GM23338 (cell line): ENCODE measurements at regions not wholly inside any gene's neighbourhood (a gene's known extent, or its start where the extent isn't known, plus 50 kb on each side); places are given as distances from the start of the nearest gene placed in this dataset.

ENCODE experiments used
- ATAC-seq: fragments of 200-7000 bp; cut with Tn5 transposase; 3 replicates; pipeline ENCODE4 v1.9.1; 2020
- DNase-seq: peaks from one replicate; pipeline ENCODE4 v3.0.0-alpha.2; 2015; ENCODE audit warnings: low spot score
- H2AFZ ChIP-seq: fragments of 200-600 bp; sonication (generic); 2 replicates; pipeline ENCODE4 v1.8.0; 2016; ENCODE audit warnings: antibody characterized with exemption, mild to moderate bottlenecking, moderate library complexity
- H3F3A ChIP-seq: fragments of 200-600 bp; sonication (generic); replicated peaks from 2 replicates; pipeline ENCODE4 v1.8.0; 2017; ENCODE audit warnings: antibody characterized with exemption, mixed run types, low read depth
- H3K27ac ChIP-seq: fragments of 200-600 bp; sonication (generic); 2 replicates; pipeline ENCODE4 v1.6.1; 2016; ENCODE audit warnings: low read depth
- H3K27me3 ChIP-seq: fragments of 200-600 bp; sonication (generic); 2 replicates; pipeline ENCODE4 v1.8.0; 2016; ENCODE audit warnings: mild to moderate bottlenecking, mixed run types, moderate library complexity; ENCODE audit not compliant: insufficient read depth
- H3K36me3 ChIP-seq: fragments of 200-600 bp; sonication (generic); 2 replicates; pipeline ENCODE4 v1.8.0; 2016; ENCODE audit warnings: mild to moderate bottlenecking; ENCODE audit not compliant: insufficient read depth
- H3K4me1 ChIP-seq: fragments of 200-600 bp; sonication (generic); 2 replicates; pipeline ENCODE4 v1.8.0; 2016; ENCODE audit warnings: mild to moderate bottlenecking, moderate library complexity; ENCODE audit not compliant: insufficient read depth
- H3K4me2 ChIP-seq: fragments of 200-600 bp; sonication (generic); 2 replicates; pipeline ENCODE4 v1.7.1; 2017; ENCODE audit warnings: mixed run types
- H3K4me3 ChIP-seq: fragments of 200-600 bp; sonication (generic); 2 replicates; pipeline ENCODE4 v1.6.1; 2016; ENCODE audit warnings: mixed run types
- H3K79me2 ChIP-seq: fragments of 200-600 bp; sonication (generic); replicated peaks from 2 replicates; pipeline ENCODE4 v1.8.0; 2017; ENCODE audit warnings: mild to moderate bottlenecking; ENCODE audit not compliant: insufficient read depth
- H3K9me2 ChIP-seq: fragments of 200-600 bp; sonication (generic); 2 replicates; pipeline ENCODE4 v1.8.0; 2017; ENCODE audit not compliant: insufficient read depth
- H4K20me1 ChIP-seq: fragments of 200-600 bp; sonication (generic); replicated peaks from 2 replicates; pipeline ENCODE4 v1.8.0; 2017; ENCODE audit warnings: mild to moderate bottlenecking; ENCODE audit not compliant: insufficient read depth
- H3K27ac Mint-ChIP-seq: 2 replicates; pipeline ENCODE4 v1.8.0; 2020; ENCODE audit warnings: inconsistent platforms, mild to moderate bottlenecking, moderate library complexity, mixed read lengths
- H3K27me3 Mint-ChIP-seq: 3 replicates; pipeline ENCODE4 v1.8.0; 2022; ENCODE audit warnings: low read depth, mild to moderate bottlenecking, moderate library complexity, mixed read lengths, inconsistent platforms; ENCODE audit not compliant: insufficient read depth, poor library complexity
- H3K36me3 Mint-ChIP-seq: 3 replicates; pipeline ENCODE4 v1.8.0; 2021; ENCODE audit warnings: low read depth, mild to moderate bottlenecking, inconsistent platforms, moderate library complexity, mixed read lengths
- H3K4me1 Mint-ChIP-seq: 3 replicates; pipeline ENCODE4 v1.8.0; 2020; ENCODE audit warnings: mild to moderate bottlenecking, inconsistent platforms, mixed read lengths
- H3K4me3 Mint-ChIP-seq: 3 replicates; pipeline ENCODE4 v1.8.0; 2021; ENCODE audit warnings: moderate library complexity, mild to moderate bottlenecking, inconsistent platforms, mixed read lengths
- H3K9me3 Mint-ChIP-seq: 3 replicates; pipeline ENCODE4 v1.8.0; 2020; ENCODE audit warnings: moderate library complexity, mild to moderate bottlenecking, inconsistent platforms, mixed read lengths
- CREB1 ChIP-seq: fragments of 250-450 bp; sonication (Bioruptor Pico); IDR thresholded peaks from 2 replicates; pipeline ENCODE4 v1.5.0; 2020; ENCODE audit warnings: low read depth, mild to moderate bottlenecking, moderate library complexity
- CTCF ChIP-seq, 2 experiments: fragments of 200-600 bp in 1 of 2; sonication (generic) in 1 of 2; conservative IDR thresholded peaks; 2 replicates each; pipeline versions ENCODE4 v1.5.1 to v1.6.1; 2016 to 2017; ENCODE audit warnings: antibody characterized with exemption in 2 of 2, low read depth in 2 of 2, mild to moderate bottlenecking in 2 of 2, moderate library complexity in 1 of 2
- ZNF114 ChIP-seq: fragments of 250-450 bp; sonication (Bioruptor Pico); IDR thresholded peaks from 2 replicates; pipeline ENCODE4 v1.5.0; 2020; ENCODE audit warnings: mild to moderate bottlenecking, moderate library complexity
- ZNF462 ChIP-seq: fragments of 250-450 bp; sonication (Bioruptor Pico); IDR thresholded peaks from 2 replicates; pipeline ENCODE4 v1.5.0; 2020; ENCODE audit warnings: mild to moderate bottlenecking, moderate library complexity

GRCh38 chrX:142688256-142688655 lies 337.5 kb upstream of the SPANXN4 start (continued):
- no peak for TF ChIP-seq ZNF462 (CRISPR knock-in tag)
- no peak for TF ChIP-seq CTCF (conservative IDR thresholded peaks at IDR 0.05; ENCODE audit: low read depth in 2 of 2)

- Mint-ChIP-seq H3K4me3 (no peak overlapping the region), H3K27me3 (no peaks in the 10 kb centered on the region), H3K4me1 (peaks cover 6% of the 10 kb centered on the region), H3K27ac (no peak overlapping the region), H3K9me3 (no peaks in the 10 kb centered on the region), H3K36me3 (no peaks in the 10 kb centered on the region)
- H3K4me2 ChIP-seq: no peak overlapping the region
- no peak overlapping the region for H2AFZ ChIP-seq
- H3K9me2 ChIP-seq: no peaks in the 10 kb centered on the region
- H3K4me3 ChIP-seq: no peak overlapping the region
- H3K79me2 ChIP-seq: no peaks in the 10 kb centered on the region
- H3K4me1 ChIP-seq: no peaks in the 10 kb centered on the region
- H3F3A ChIP-seq: no peaks in the 10 kb centered on the region
- no peak overlapping the region for H3K27ac ChIP-seq
- ATAC-seq (no peak), DNase-seq (peak; percentile 0)
- no peaks in the 10 kb centered on the region for H4K20me1 ChIP-seq
- no peaks in the 10 kb centered on the region for H3K36me3 ChIP-seq
- H3K27me3 ChIP-seq: no peaks in the 10 kb centered on the region
- TF ChIP-seq CREB1 (no peak), CTCF (conservative IDR thresholded peaks at IDR 0.05; ENCODE audit: low read depth in 2 of 2) (no peak), ZNF114 (no peak), ZNF462 (CRISPR knock-in tag) (no peak)
These were observed 339.0 kb upstream of the SPANXN4 start for GRCh38 chrX:142686653-142687283.
